H54 (cell line): ENCODE measurements at regions not wholly inside any gene's neighbourhood (a gene's known extent, or its start where the extent isn't known, plus 50 kb on each side); places are given as distances from the start of the nearest gene placed in this dataset.

Experiments used
- DNase-seq: peaks from one replicate; pipeline ENCODE4 v3.0.0; 2011; ENCODE audit warnings: low spot score, mixed read lengths; ENCODE audit not compliant: insufficient read length
- FAIRE-seq: peaks from 3 replicates; lab custom pipeline; 2011; peaks lifted over from hg19 to GRCh38; lab: Jason Lieb, UNC
- POLR2A ChIP-seq: IDR thresholded peaks from 2 replicates; pipeline ENCODE4 v1.6.1; 2011; ENCODE audit warnings: low read depth, mild to moderate bottlenecking, low read length

DNA sequence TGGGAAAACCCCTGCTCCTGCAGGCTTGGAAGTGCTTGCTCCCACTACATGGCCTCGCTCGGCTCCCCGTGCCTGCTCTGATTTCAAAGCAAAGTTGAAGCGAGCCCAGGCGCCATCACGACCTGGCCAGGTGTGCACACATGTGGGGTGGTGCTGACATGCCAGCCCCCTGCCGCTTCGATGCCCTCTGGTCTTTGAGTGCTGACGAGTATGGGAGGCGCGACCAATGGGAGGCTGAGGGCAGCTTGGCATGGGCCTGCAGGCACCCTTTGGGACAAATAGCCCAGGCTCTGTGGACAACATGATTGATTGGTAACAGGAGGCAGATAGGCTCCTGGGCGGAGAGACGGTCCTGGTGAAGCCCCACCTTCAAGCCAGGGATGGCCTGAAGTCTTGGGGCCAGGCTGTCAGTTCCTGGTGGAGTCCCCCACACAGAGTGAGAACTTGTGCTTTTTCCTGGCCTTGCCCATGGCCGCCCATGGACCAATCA is 252.4 kb upstream of the SEMA3A start:
- no peak for TF ChIP-seq POLR2A
- DNase-seq (no peak), FAIRE-seq (no peak)

DNA sequence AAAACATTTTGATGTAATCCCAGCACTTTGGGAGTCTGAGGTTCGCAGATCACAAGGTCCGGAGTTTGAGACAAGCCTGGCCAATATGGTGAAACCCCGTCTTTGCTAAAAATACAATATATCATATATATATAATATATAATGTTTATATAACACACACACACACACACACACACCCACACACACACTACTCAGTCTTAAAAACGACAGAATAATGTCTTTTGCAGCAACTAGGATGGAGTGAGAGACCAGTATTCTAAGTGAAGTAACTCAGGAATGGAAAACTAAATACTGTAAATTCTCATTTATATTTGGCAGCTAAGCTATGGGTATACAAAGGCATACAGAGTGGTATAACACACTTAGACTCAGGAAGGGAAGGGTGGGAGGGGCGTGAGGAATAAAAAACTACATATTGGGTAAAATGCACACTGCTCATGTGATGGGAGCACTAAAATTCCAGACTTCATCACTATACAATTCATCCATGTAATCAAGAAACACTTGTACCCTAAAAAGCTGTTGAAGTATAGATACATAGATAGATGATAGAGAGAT is 231.2 kb upstream of the SEMA3A start:
- DNase-seq (no peak), FAIRE-seq (no peak)
- no peak for TF ChIP-seq POLR2A

DNA sequence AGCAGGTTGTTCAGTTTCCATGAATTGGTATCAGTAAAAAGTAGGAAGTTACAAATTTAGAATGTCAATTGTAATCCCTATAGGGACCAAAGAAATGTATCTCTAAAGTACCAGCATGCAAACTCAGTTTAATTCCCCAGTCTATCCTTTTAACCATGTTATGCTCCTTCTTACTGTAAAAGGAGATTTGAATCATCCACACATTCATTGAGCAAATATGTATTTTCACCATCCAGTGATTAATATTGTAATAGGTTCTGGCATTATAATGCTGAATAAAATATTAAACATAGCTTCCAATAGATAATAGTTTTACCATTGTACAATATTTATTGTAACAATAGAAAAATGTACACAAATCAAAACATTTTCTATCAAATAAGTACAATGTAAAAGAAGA is 228.2 kb upstream of the SEMA3A start:
- no peak for DNase-seq
- no peak for TF ChIP-seq POLR2A
- FAIRE-seq: peak; percentile 6

DNA sequence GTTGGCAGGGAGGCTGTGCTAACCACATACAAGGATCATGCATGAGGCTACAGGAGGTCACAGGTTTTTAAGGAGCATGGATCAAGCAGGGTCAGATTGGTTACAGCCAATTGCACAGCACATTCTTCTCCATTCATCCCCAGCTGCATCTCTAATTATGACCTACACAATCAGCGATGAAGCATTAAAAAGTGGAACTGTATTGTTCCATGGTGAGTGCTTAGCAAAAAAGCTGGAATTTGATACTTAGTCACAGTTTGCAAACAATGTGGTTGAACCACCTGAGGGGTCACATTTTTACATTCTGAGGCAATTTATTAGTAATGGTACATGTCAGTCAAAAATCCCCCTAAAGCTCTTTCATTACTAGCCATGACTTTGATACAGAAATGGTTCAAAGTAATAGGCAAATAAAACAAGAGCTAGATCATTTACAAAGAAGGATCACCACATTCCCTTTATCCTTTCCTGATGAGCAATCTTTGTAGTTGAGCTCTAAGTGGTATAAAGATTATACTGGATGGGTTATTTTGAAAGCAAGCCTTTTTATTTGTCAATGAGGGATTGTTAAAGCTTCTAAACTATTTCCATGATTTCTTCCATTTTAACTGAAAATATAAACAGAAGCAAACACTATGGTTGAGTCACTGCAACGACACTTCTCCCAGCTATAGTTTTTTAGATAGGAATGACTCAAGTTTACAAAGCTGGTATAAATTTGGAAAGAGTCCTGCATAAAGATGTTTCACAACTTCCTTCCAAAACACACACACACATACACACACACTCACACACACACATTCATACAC is 217.8 kb upstream of the SEMA3A start:
- FAIRE-seq (peak; percentile 100), DNase-seq (peak; percentile 5)
- TF ChIP-seq POLR2A: no peak

DNA sequence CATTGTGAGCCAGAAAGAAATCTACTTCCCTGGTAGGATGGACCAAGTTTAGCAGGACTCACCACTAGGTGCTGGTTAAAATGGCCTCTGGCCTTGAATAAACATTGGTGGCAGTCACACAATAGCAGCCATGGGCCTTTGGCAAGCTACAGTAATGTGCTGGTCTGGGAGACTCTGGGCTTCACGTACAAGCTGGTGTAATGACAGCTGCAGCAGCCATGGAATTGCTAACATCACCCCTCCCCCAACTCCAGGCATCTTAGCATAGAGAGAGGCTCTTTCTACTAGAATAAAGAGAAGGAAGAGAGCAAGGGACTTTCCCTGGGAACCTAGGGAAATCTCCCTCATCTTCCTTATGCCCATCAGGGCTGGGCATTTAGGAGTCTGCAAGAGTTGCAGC is 205.1 kb upstream of the SEMA3A start:
- no peak for FAIRE-seq
- TF ChIP-seq POLR2A: no peak

DNA sequence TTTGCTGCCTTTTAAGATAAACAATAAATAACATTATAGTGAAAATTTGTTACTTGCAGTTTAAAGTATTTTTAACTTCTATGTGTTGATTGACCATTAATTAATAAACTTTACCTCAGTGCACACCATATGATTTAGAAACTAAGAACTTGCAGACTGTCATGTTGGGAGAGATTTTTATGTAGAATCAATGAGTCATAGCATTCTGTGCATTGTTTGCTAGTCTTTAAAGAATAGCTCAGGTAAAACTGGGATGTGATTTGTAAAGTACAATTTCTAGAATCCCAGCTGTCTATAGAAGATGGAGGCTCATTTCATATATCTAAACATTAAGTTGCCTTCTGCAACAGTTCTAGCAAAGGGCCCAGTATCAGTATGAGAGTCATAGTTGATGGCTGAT is 199.6 kb upstream of the SEMA3A start:
- TF ChIP-seq POLR2A: no peak
- no peak for DNase-seq
- FAIRE-seq: no peak

More for the DNA sequence above, 205.1 kb upstream of the SEMA3A start:
- no peak for DNase-seq

DNA sequence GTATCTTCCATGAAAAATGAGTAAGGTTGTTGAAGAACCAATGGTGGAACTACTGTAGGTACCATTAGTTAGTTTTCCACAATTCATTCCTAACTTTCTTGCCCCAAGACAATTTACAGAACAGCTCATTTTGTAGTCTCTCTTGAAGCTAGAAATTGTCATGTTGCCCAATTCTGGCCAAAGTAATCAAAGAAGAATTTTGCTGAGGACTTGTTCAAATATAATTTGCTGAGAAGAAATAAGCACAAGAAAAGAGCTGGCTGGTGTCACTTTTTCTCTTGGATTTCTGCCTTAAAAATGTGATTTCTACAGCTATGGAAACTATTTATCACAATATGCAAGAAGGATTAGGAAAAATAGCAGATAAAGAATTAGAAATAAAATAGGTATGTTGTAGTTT is 199.2 kb upstream of the SEMA3A start:
- TF ChIP-seq POLR2A: no peak
- FAIRE-seq: peak; percentile 65
- DNase-seq: no peak

DNA sequence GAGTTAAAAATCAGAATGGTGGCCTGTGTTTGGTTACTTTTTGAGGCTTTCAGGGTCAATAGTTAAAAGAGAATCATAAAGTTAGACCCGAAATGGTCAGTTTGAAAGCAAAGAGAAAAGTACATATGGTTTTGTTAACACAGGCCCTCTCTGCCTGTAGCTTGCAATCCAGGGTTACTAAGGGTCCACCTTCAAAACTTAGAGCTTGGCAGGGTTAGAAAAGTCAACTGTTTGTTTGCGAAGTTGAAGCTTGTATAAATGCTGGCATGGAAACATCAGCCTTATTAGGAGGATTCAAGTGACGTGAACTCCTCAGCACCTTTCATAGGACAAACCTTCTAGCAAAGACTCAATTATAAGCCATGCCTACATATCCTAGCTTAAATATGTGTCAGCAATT is 196.3 kb upstream of the SEMA3A start:
- no peak for FAIRE-seq
- TF ChIP-seq POLR2A: no peak
- DNase-seq: no peak

DNA sequence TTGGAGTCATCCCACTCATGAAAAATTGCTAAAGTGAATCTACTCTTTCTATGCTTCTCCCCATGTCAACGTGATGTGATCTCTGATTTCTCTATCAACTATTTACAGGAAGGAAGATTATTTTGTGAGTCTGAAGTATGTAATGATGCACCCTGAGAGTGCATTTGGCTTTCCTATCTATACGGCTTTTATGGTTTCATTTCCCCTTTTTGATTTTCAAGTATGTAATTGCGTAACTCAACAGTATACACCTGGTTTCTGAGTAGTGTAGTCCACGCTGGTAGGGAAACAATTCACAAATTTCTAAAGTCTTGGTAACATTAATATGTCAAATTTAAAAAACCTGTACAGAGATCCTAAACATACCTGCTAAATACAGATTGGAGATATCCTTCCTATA is 194.7 kb upstream of the SEMA3A start:
- no peak for FAIRE-seq
- no peak for DNase-seq
- no peak for TF ChIP-seq POLR2A

DNA sequence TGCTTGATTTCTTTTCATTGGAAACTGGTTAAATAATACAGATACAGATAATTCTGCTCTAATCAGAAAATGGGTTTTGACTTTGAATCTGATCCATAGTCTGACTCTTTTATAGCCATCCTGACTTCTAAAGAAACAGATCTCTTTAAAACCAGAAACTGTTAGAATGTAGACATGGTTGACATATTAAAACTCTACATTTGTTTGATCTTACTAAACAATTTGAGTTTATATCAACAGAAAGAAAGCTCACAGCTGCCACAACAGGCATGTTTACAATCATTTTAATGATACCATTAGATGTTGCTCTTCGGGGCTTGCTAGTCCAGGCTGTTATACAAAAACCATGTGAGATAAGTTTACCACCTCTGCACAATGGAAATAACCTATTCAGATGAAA is 193.0 kb upstream of the SEMA3A start:
- TF ChIP-seq POLR2A: no peak
- DNase-seq (no peak), FAIRE-seq (peak; percentile 61)

DNA sequence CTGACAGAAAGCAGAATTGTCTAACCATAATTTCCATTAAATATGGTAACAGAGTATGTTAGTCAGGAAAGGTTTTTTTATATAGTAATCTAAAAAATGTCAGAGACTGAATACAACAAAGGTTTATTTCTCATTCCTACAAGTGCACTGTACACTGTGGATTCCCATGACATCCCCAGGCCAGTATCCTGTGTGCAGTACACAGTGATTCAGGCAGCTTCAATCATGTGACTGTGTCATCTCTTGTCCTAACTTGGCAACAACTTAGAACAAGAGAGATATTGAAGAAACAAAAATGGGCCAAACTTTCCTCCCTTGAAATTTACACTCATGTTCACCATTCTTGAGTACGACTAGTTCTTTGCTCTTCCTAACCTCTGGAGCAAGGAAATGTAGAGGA is 189.8 kb upstream of the SEMA3A start:
- FAIRE-seq: no peak
- no peak for DNase-seq
- no peak for TF ChIP-seq POLR2A

DNA sequence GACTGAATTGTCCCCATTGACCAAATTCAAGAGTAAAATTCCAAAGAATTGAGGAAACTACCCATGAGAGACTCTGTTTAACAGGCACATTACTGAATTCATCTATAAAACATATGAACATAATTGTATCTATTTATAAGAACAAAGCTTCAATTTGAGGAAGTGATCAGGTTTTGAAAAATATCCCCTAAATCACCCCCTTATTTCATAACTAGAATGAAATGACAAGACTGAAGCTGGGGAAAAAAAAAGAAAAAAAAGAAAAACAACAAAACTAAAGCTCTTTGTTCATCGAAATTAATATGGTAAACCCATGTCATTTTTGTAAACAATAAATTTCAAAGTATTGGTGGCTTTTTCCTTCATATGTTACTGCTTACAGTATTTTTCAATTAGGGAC is 184.9 kb upstream of the SEMA3A start:
- DNase-seq (no peak), FAIRE-seq (no peak)
- TF ChIP-seq POLR2A: no peak

DNA sequence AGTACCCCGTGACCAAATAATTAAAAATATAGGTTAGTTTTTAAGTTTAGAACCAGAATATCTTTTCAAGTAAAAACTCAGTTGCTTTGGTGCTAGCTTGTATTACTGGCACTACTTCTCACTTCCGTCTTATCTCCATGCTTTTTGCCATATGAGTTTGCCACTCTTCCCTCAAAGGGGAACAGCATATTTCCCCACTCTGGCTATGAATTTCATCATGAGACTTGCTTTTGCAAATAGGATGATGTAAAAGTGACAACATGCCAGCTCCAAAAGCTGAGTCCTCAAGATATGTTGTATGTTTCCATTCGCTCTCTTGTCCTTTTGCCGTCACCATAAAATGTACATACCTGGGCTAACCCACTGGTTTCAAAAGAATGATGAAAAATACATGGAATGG is 178.1 kb upstream of the SEMA3A start:
- TF ChIP-seq POLR2A: no peak
- FAIRE-seq (peak; percentile 80), DNase-seq (no peak)

DNA sequence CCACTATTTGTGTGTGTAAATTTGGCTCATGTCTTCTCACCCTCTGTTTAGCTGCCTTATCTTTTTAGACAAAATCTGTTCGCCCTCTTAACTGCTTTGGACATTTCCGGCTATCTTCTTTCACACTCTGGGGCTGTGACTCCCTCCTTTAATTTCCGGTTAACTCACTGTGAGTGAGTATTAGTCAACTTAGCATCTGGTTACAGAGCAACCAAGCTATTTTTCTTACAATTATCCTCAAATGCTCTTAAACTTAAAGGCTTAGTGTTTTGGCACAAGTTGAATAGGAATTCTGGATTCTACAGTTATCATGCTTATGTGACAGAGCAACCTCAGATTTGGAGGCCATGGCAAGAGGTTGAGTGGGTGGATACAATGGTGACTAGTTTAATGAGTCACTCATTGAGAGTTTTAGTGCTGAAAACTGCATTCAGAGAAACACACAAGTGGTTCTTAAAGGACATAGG is 177.6 kb upstream of the SEMA3A start:
- DNase-seq (no peak), FAIRE-seq (peak; percentile 94)
- no peak for TF ChIP-seq POLR2A

DNA sequence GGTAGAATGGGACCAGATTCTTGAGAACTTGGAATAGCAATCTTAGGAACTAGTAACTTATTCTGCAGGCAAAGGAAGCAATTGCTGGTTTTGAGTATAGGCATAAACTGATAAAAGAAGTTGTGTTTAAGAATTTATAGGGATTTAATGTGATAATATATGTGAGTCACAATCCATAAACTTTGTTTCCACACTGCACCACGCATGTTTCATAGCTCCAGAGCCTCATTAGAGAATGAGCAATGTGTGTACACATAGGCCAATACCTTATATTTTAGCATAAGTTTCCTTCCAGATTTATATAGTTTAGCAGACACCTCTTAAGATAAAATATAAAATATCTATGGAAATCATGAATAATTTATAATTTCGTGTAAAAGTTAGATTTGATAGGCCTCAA is 175.5 kb upstream of the SEMA3A start:
- no peak for DNase-seq
- TF ChIP-seq POLR2A: no peak
- FAIRE-seq: no peak
